Trophoblast cell (in vitro differentiated cells and primary cell): ENCODE measurements at regions not wholly inside any gene's neighbourhood (a gene's known extent, or its start where the extent isn't known, plus 50 kb on each side); places are given as distances from the start of the nearest gene placed in this dataset.

Source experiments
- DNase-seq, 2 donors: peaks; one replicate each; pipeline ENCODE4 v3.0.0-alpha.2; 2016
- H2AFZ ChIP-seq: 2 replicates; pipeline ENCODE4 v1.6.1; 2013; ENCODE audit warnings: low read length, moderate library complexity, mild to moderate bottlenecking; ENCODE audit not compliant: insufficient read depth, poor library complexity
- H2AK5ac ChIP-seq: 2 replicates; pipeline ENCODE4 v1.6.1; 2013; ENCODE audit warnings: mild to moderate bottlenecking, low read length
- H2BK120ac ChIP-seq: 2 replicates; pipeline ENCODE4 v1.6.1; 2013; ENCODE audit warnings: low read length, mild to moderate bottlenecking, moderate library complexity; ENCODE audit not compliant: insufficient read depth, poor library complexity
- H2BK12ac ChIP-seq: 2 replicates; pipeline ENCODE4 v1.6.1; 2013; ENCODE audit warnings: mild to moderate bottlenecking, low read length, moderate library complexity
- H2BK5ac ChIP-seq: 2 replicates; pipeline ENCODE4 v1.6.1; 2013; ENCODE audit warnings: low read length, low read depth, moderate library complexity, mild to moderate bottlenecking; ENCODE audit not compliant: poor library complexity
- H3K14ac ChIP-seq: 2 replicates; pipeline ENCODE4 v1.6.1; 2013; ENCODE audit warnings: mild to moderate bottlenecking, low read length
- H3K18ac ChIP-seq: 2 replicates; pipeline ENCODE4 v1.6.1; 2013; ENCODE audit warnings: mild to moderate bottlenecking, low read length
- H3K23ac ChIP-seq: 2 replicates; pipeline ENCODE4 v1.6.1; 2013; ENCODE audit warnings: low read length
- H3K27ac ChIP-seq: 2 replicates; pipeline ENCODE4 v1.5.1; 2013; ENCODE audit warnings: low read depth, mild to moderate bottlenecking, inconsistent platforms, low read length, moderate library complexity
- H3K27me3 ChIP-seq: 2 replicates; pipeline ENCODE4 v1.6.1; 2013; ENCODE audit warnings: inconsistent platforms, mild to moderate bottlenecking, low read length, moderate library complexity; ENCODE audit not compliant: insufficient read depth
- H3K36me3 ChIP-seq, 2 experiments: 1 replicate in 1 of 2; 2 replicates in 1 of 2; pipeline ENCODE4 v1.6.1; 2013; ENCODE audit warnings: low read length in 2 of 2, mild to moderate bottlenecking in 2 of 2, moderate library complexity in 1 of 2; ENCODE audit not compliant: insufficient read depth in 2 of 2, control insufficient read depth in 1 of 2
- H3K4ac ChIP-seq: 2 replicates; pipeline ENCODE4 v1.6.1; 2013; ENCODE audit warnings: low read depth, mild to moderate bottlenecking, low read length, moderate library complexity
- H3K4me1 ChIP-seq, 2 experiments: 1 replicate in 1 of 2; 2 replicates in 1 of 2; pipeline ENCODE4 v1.6.1; 2013; ENCODE audit warnings: low read length in 2 of 2, mild to moderate bottlenecking in 2 of 2, moderate library complexity in 1 of 2; ENCODE audit not compliant: insufficient read depth in 2 of 2, control insufficient read depth in 1 of 2
- H3K4me2 ChIP-seq: 2 replicates; pipeline ENCODE4 v1.6.1; 2013; ENCODE audit warnings: inconsistent platforms, mild to moderate bottlenecking, low read length, moderate library complexity
- H3K4me3 ChIP-seq: 2 replicates; pipeline ENCODE4 v1.5.1; 2013; ENCODE audit warnings: mild to moderate bottlenecking, low read depth, low read length, inconsistent platforms
- H3K79me1 ChIP-seq: one replicate; pipeline ENCODE4 v1.6.1; 2013; ENCODE audit warnings: low read length
- H3K79me2 ChIP-seq: 2 replicates; pipeline ENCODE4 v1.6.1; 2013; ENCODE audit warnings: low read length, mild to moderate bottlenecking; ENCODE audit not compliant: control insufficient read depth, insufficient read depth, poor library complexity
- H3K9ac ChIP-seq: 2 replicates; pipeline ENCODE4 v1.6.1; 2013; ENCODE audit warnings: mild to moderate bottlenecking, low read length
- H3K9me3 ChIP-seq: 2 replicates; pipeline ENCODE4 v1.6.1; 2013; ENCODE audit warnings: low read depth, mild to moderate bottlenecking, control low read depth, inconsistent platforms, low read length; ENCODE audit not compliant: insufficient read depth
- H4K12ac ChIP-seq: 2 replicates; pipeline ENCODE4 v1.6.1; 2013; ENCODE audit warnings: low read depth, mild to moderate bottlenecking, low read length, moderate library complexity
- H4K8ac ChIP-seq: 2 replicates; pipeline ENCODE4 v1.6.1; 2013; ENCODE audit warnings: low read depth, mild to moderate bottlenecking, low read length, moderate library complexity
- H4K91ac ChIP-seq: one replicate; pipeline ENCODE4 v1.6.1; 2013; ENCODE audit warnings: low read depth, mild to moderate bottlenecking, low read length, moderate library complexity
- WGBS: extraction: QIAGEN DNeasy Blood & Tissue Kit; methylation state at CpG from one replicate; pipeline ENCODE4 v1.1.7; 2013; ENCODE audit warnings: missing lambda C conversion rate; ENCODE audit not compliant: insufficient read length, insufficient coverage; ENCODE audit errors: extremely low coverage; 5-methylcytosine and 5-hydroxymethylcytosine counted together

- H3K79me2 ChIP-seq, result peaks cover 8% of the 10 kb centered on the region
- H3K9me3 ChIP-seq, result peaks cover 4% of the 10 kb centered on the region
- H2BK120ac ChIP-seq, result no peak overlapping the region
- H3K18ac ChIP-seq, result no peak overlapping the region
- no peaks in the 10 kb centered on the region for H3K36me3 ChIP-seq
- WGBS, result no CpG with 5 or more reads among the region's 6 CpGs
- no peak overlapping the region for H3K4me2 ChIP-seq
- no peak for DNase-seq
- no peak overlapping the region for H2AFZ ChIP-seq
- peak overlapping the region; percentile 2 for H2BK12ac ChIP-seq
- no peak overlapping the region for H4K12ac ChIP-seq
- H4K91ac ChIP-seq, result peak overlapping the region; percentile 90
- no peak overlapping the region for H3K4ac ChIP-seq
- H3K23ac ChIP-seq, result no peak overlapping the region
- no peak overlapping the region for H2BK5ac ChIP-seq
- H3K79me1 ChIP-seq, result peaks cover 23% of the 10 kb centered on the region
- H2AK5ac ChIP-seq, result no peak overlapping the region
- no peaks in the 10 kb centered on the region for H3K27me3 ChIP-seq
- no peak overlapping the region for H3K9ac ChIP-seq
- H3K4me3 ChIP-seq, result no peak overlapping the region
- peaks cover 18 to 27% of the 10 kb centered on the region in 2 experiments for H3K4me1 ChIP-seq
- H3K27ac ChIP-seq, result no peak overlapping the region
- no peak overlapping the region for H4K8ac ChIP-seq
- no peak overlapping the region for H3K14ac ChIP-seq
Observed at GRCh38 chr11:134541355-134541754, 129.3 kb upstream of the B3GAT1 start.

- Histone ChIP-seq H3K36me3 (no peaks in the 10 kb centered on the region), H3K23ac (no peak overlapping the region), H4K12ac (no peak overlapping the region), H3K14ac (no peak overlapping the region), H3K4me1 (peaks cover 18 to 23% of the 10 kb centered on the region in 2 experiments), H3K27me3 (no peaks in the 10 kb centered on the region), H3K4me3 (no peak overlapping the region), H3K9me3 (peaks cover 4% of the 10 kb centered on the region), H2BK5ac (no peak overlapping the region), H2BK120ac (no peak overlapping the region), H3K27ac (no peak overlapping the region), H3K9ac (no peak overlapping the region), H3K4ac (no peak overlapping the region), H2AFZ (no peak overlapping the region), H2AK5ac (no peak overlapping the region), H2BK12ac (no peak overlapping the region), H3K79me2 (peaks cover 6% of the 10 kb centered on the region), H3K79me1 (peaks cover 19% of the 10 kb centered on the region), H4K8ac (no peak overlapping the region), H3K18ac (no peak overlapping the region), H3K4me2 (no peak overlapping the region), H4K91ac (no peak overlapping the region)
- no peak for DNase-seq
- no CpG with 5 or more reads among the region's 4 CpGs for WGBS
Observed at GRCh38 chr11:134539285-134539684, 127.2 kb upstream of the B3GAT1 start.

- Histone ChIP-seq H2BK120ac (no peak overlapping the region), H2AFZ (no peak overlapping the region), H2BK12ac (no peak overlapping the region), H3K18ac (no peak overlapping the region), H3K4me1 (peaks cover 16 to 20% of the 10 kb centered on the region in 2 experiments), H3K36me3 (no peaks in the 10 kb centered on the region), H3K4ac (no peak overlapping the region), H2BK5ac (no peak overlapping the region), H3K4me2 (no peak overlapping the region), H3K9me3 (peaks cover 4% of the 10 kb centered on the region), H4K91ac (no peak overlapping the region), H3K4me3 (no peak overlapping the region), H3K23ac (no peak overlapping the region), H3K14ac (no peak overlapping the region), H2AK5ac (no peak overlapping the region), H3K79me1 (peaks cover 18% of the 10 kb centered on the region), H3K27ac (no peak overlapping the region), H4K12ac (no peak overlapping the region), H3K9ac (no peak overlapping the region), H3K79me2 (peaks cover 6% of the 10 kb centered on the region), H3K27me3 (no peaks in the 10 kb centered on the region), H4K8ac (no peak overlapping the region)
- WGBS, result no CpG with 5 or more reads among the region's 15 CpGs
- no peak for DNase-seq
Observed at GRCh38 chr11:134538742-134539141, 126.7 kb upstream of the B3GAT1 start.

GRCh38 chr11:134537941-134538340 is 125.9 kb upstream of the B3GAT1 start:
- H3K79me2 ChIP-seq, result peaks cover 6% of the 10 kb centered on the region
- no peak for DNase-seq
- H4K91ac ChIP-seq, result no peak overlapping the region
- H2AK5ac ChIP-seq, result no peak overlapping the region
- no peak overlapping the region for H2AFZ ChIP-seq
- H3K18ac ChIP-seq, result no peak overlapping the region
- no peak overlapping the region for H3K14ac ChIP-seq
- H3K23ac ChIP-seq, result no peak overlapping the region
- no peak overlapping the region for H4K8ac ChIP-seq
- no peak overlapping the region for H2BK5ac ChIP-seq
- H3K4me1 ChIP-seq, result peaks cover 8 to 12% of the 10 kb centered on the region in 2 experiments
- H2BK120ac ChIP-seq, result no peak overlapping the region
- H3K9ac ChIP-seq, result no peak overlapping the region
- H3K9me3 ChIP-seq, result peaks cover 4% of the 10 kb centered on the region
- no peak overlapping the region for H3K4me3 ChIP-seq
- no peak overlapping the region for H2BK12ac ChIP-seq
- H3K27me3 ChIP-seq, result no peaks in the 10 kb centered on the region
- no peak overlapping the region for H3K4me2 ChIP-seq
- H3K27ac ChIP-seq, result no peak overlapping the region
- H3K4ac ChIP-seq, result no peak overlapping the region
- WGBS, result no CpG with 5 or more reads among the region's 7 CpGs
- H4K12ac ChIP-seq, result no peak overlapping the region
- peaks cover 10% of the 10 kb centered on the region for H3K79me1 ChIP-seq
- H3K36me3 ChIP-seq, result no peaks in the 10 kb centered on the region
